ENCODE measurements at regions not wholly inside any gene's neighbourhood (a gene's known extent, or its start where the extent isn't known, plus 50 kb on each side); places are given as distances from the start of the nearest gene placed in this dataset.
"Not testable (repeated sequence)": the region's sequence is repeated elsewhere in the genome, so short reads cannot be mapped to it uniquely, and the experiment has no call there.

- DNase-seq = no peak
Measured at GRCh38 chr11:33455867-33456463, 198.8 kb downstream of the HIPK3 start.

- no peak for DNase-seq
Measured at GRCh38 chr11:33454264-33454663, 197.1 kb downstream of the HIPK3 start.

GRCh38 chr11:33452836-33453624 is 195.8 kb downstream of the HIPK3 start:
- no peak for DNase-seq

GRCh38 chr11:33451364-33451763 is 194.2 kb downstream of the HIPK3 start:
- no peak for DNase-seq

- no peak for DNase-seq
Measured at GRCh38 chr11:33449798-33450197, 192.6 kb downstream of the HIPK3 start.

GRCh38 chr11:33448461-33449130 is 191.4 kb downstream of the HIPK3 start:
- no peak for DNase-seq

GRCh38 chr11:33445761-33446161 is 188.6 kb downstream of the HIPK3 start:
- DNase-seq = no peak

DNA sequence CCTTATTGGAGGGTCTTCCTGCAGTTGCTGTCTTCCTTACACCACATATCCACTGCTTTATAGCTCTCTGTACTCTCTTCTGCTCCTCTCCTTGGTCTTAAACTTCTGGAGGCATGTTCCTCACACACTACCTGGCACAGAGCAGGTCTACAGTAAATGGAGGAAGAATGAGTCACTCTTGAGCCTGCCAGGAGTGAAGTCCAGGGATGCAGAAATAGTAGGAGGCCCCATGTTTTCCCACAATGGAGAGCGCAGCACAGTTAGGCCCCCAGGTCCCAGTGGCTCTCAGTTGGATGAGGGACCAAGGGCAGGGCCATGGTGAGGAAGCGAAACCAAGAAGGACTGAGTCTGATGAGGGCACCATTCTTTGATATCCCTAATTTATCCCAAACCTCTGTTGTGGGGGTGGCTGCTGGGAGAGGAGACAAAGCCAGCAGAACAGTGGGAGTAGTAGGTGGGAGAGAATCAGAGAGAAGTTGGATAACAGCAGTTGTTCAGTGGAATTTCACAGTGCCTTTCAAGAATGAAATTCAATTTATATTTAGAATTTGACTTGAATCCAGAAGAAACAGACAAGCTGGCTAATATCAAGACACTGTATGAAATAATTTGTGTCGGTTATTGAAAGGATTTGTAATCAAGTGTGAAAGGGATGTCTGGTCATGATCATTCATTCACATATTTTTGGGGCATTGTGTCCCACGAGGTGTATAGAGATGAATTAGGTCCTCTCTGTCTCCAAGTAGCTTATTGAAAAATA is 187.8 kb downstream of the HIPK3 start:
- no peak for DNase-seq

DNA sequence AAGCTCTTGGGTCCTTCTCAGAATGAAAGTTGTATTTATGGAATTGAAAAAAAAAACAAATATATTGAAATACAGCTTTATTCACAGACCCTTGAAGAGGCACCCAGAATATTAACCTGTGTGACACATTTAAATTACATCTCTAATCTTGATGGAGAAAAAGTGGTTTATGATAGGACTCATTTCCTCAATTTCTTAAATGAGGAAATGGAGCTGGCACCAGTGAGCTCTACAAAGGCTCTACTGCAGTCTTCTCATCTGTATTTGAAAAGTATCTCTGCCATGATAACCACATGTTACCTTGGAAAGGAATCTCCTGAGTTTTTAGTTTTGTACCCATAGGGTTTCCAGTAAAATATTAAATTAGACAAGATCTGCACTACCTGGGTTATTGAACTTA is 186.5 kb downstream of the HIPK3 start:
- no peak for DNase-seq

- no peak for DNase-seq
Measured at GRCh38 chr11:33438301-33438700, 181.1 kb downstream of the HIPK3 start.

DNA sequence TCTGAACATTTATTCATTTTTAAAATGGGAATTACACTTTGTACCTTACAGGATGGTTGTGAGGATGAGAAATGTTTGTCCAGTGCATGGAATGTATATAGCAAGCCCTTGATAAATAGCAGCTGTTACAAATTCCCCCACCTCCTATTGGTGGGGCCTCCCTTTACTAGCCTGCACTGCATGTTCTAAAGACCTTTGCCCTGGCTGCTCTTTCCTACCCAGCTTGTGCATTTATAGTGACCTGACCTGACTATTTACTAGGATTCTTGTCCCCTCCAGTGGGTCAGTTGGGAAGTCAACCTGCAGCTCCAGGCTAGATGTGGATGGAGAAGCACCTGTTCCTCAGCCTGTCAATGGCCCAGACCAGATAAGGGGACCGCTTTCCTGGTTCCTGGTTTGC is 180.3 kb downstream of the HIPK3 start:
- DNase-seq = no peak

DNA sequence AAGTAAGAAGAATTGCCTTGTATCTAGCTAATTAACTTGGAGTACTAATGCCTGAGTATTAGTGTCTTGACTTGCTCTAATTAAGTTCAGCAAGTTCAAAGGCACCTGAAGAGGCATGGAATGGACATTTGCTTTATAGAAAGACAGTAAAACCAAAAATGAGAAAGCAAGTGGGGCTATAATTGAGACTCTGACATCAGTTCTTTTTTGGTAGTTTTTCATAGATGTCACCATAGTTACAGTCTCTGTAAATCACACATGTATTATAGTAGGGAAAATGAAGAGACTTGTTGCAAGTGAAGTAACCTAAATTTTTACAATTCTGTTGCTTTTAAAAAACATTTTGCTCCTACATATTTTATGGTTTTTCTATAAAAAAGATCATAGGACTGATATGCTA is 178.0 kb downstream of the HIPK3 start:
- DNase-seq = no peak

DNA sequence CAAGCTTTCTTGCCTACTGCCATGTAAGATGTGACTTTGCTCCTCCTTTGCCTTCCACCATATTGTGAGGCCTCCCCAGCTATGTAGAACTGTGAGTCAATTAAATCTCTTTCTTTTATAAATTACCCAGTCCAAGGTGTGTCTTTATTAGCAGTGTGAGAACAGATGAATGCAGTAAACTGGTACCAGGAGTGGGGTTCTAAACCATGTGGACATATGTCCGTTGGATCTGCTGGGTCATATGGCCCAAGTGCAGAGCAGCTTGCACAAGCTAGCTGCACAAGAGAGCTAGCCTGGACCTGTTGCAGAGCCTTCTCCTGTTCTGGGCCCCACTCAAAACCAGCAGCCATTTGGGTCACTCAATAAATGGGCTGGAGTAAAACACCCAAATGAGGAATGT is 177.1 kb downstream of the HIPK3 start:
- no peak for DNase-seq

DNA sequence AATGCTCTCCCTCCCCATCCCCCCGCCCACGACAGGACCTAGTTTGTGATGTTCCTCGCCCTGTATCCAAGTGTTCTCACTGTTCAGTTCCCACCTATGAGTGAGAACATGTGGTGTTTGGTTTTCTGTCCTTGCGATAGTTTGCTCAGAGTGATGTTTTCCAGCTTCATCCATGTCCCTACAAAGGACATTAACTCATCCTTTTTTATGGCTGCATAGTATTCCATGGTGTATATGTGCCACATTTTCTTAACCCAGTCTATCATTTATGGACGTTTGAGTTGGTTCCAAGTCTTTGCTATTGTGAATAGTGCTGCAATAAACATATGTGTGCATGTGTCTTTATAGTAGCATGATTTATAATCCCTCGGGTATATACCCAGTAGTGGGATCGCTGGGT is 171.3 kb downstream of the HIPK3 start:
- not testable (repeated sequence) for DNase-seq

GRCh38 chr11:33420959-33421566 is 163.9 kb downstream of the HIPK3 start:
- DNase-seq = no peak

- no peak for DNase-seq
Measured at GRCh38 chr11:33419924-33420323, 162.7 kb downstream of the HIPK3 start.

DNA sequence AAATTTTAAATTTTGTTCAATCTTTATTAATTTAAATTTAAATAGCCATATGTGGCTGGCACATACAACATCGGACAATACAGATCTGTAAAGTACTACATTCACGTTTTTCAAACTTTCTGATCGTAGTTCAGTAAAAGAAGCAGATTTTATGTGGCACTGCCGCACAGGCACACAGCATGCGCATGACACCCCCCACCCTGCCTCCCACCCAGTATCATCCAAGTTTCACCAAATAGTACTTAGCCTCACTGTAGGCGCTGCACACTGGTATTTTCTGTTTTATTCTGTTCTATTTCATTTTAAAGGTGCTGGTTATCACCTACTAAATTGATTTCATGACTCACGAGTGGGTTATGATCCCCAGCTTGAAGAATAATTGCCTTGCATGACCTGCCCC is 159.9 kb downstream of the HIPK3 start:
- DNase-seq = no peak

GRCh38 chr11:33413301-33413700 is 156.1 kb downstream of the HIPK3 start:
- no peak for DNase-seq

DNA sequence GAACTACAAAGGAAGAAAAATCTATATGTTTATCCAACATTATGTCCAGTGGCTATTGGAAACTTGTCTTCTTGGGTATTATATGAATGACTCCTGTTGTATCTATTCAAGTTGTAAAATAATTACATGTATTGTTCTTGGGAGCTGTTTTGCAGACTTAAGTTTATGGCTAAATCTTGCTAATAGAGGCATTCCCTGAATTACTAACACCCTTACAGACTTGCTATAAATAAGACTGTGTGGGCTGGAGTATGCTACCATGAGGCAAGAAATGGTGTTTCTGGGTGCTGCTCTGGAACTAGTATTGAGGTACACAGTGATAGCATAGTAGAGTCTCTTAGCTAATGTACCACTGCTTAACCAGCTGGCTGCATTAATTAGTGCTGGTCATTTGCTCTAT is 155.1 kb downstream of the HIPK3 start:
- no peak for DNase-seq

GRCh38 chr11:33411751-33412150 is 154.6 kb downstream of the HIPK3 start:
- no peak for DNase-seq

DNA sequence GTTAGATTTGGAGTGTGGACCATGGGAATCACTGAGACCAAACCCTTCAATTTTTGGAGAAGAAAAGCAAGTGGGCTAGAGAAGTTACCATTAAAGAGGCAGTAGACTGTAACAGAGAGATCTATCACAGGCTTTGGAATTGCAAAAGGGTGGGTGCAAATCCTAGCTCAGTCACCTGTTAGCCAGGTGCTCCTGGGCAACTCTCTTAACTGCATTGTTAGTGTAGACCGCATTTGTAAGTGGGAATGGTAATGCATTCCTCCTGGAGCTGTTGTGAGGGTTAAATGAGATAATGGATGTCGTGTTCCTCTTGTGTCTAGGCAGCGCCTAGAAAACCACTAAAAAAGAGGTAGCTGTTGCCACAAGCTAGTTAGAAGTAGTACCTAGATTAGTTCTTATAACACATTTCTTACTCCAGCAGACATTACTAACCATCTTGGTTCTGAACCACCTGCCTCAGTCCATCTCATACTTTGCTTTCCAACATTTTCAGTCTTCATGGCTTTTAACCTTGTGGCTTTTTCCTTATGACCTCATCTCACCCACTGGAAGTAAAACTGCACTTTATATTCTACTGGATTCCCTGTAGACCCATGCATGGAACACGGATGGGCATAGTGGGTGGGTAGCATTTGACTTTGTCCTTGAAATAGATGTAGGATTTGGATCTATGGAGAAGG is 153.0 kb downstream of the HIPK3 start:
- no peak for DNase-seq

All from activated T-cell treated with anti-CD3 and anti-CD28 coated beads for 4 hours (primary cell).